HFFc6 (cell line): ENCODE measurements at regions not wholly inside any gene's neighbourhood (a gene's known extent, or its start where the extent isn't known, plus 50 kb on each side); places are given as distances from the start of the nearest gene placed in this dataset.

Experiments
- DNase-seq: peaks from one replicate; pipeline ENCODE4 v3.0.0-alpha.2; 2018
- H3K27ac Mint-ChIP-seq: 2 replicates; pipeline ENCODE4 v1.8.0; 2020; ENCODE audit warnings: mild to moderate bottlenecking, mixed read lengths
- H3K27me3 Mint-ChIP-seq: 2 replicates; pipeline ENCODE4 v1.8.0; 2021; ENCODE audit warnings: mild to moderate bottlenecking, moderate library complexity, mixed read lengths; ENCODE audit not compliant: insufficient read depth
- H3K36me3 Mint-ChIP-seq: 2 replicates; pipeline ENCODE4 v1.8.0; 2021; ENCODE audit warnings: low read depth, mixed read lengths
- H3K4me1 Mint-ChIP-seq: 2 replicates; pipeline ENCODE4 v1.8.0; 2020; ENCODE audit warnings: low read depth, mixed read lengths
- H3K4me3 Mint-ChIP-seq: 2 replicates; pipeline ENCODE4 v1.8.0; 2020; ENCODE audit warnings: mild to moderate bottlenecking, moderate library complexity, mixed read lengths
- H3K9me3 Mint-ChIP-seq: 2 replicates; pipeline ENCODE4 v1.8.0; 2020; ENCODE audit warnings: mild to moderate bottlenecking, mixed read lengths
- TF ChIP-seq, protein P1 (sequence below): fragments of 200-600 bp; sonication (generic); IDR thresholded peaks from 2 replicates; pipeline ENCODE4 v1.5.0; 2021; ENCODE audit warnings: antibody characterized with exemption, mild to moderate bottlenecking

DNA sequence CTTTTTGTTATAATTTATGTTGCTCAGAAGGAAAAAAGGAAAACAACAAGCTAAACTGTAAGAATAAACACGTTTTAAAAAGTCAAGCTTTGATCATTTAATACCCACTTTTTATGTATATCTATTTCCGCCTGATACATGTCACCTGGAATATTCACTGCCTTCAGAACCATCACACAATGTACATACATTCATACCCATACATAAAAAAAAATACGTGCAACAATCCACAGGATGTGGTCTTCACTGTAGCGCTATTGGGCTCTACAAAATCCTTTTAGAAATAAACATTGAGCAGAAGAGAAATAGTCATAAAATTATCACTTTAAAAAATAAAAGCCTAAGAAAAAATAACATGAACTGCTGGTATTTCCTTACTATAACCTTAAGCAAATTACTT is 1078.9 kb upstream of the LRRTM3 start:
- Mint-ChIP-seq H3K4me3 (no peak overlapping the region), H3K36me3 (no peaks in the 10 kb centered on the region), H3K27me3 (no peaks in the 10 kb centered on the region), H3K9me3 (peaks cover 36% of the 10 kb centered on the region), H3K4me1 (no peaks in the 10 kb centered on the region), H3K27ac (no peak overlapping the region)
- no peak for DNase-seq
- TF ChIP-seq, protein P1, sequence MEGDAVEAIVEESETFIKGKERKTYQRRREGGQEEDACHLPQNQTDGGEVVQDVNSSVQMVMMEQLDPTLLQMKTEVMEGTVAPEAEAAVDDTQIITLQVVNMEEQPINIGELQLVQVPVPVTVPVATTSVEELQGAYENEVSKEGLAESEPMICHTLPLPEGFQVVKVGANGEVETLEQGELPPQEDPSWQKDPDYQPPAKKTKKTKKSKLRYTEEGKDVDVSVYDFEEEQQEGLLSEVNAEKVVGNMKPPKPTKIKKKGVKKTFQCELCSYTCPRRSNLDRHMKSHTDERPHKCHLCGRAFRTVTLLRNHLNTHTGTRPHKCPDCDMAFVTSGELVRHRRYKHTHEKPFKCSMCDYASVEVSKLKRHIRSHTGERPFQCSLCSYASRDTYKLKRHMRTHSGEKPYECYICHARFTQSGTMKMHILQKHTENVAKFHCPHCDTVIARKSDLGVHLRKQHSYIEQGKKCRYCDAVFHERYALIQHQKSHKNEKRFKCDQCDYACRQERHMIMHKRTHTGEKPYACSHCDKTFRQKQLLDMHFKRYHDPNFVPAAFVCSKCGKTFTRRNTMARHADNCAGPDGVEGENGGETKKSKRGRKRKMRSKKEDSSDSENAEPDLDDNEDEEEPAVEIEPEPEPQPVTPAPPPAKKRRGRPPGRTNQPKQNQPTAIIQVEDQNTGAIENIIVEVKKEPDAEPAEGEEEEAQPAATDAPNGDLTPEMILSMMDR, result no peak

DNA sequence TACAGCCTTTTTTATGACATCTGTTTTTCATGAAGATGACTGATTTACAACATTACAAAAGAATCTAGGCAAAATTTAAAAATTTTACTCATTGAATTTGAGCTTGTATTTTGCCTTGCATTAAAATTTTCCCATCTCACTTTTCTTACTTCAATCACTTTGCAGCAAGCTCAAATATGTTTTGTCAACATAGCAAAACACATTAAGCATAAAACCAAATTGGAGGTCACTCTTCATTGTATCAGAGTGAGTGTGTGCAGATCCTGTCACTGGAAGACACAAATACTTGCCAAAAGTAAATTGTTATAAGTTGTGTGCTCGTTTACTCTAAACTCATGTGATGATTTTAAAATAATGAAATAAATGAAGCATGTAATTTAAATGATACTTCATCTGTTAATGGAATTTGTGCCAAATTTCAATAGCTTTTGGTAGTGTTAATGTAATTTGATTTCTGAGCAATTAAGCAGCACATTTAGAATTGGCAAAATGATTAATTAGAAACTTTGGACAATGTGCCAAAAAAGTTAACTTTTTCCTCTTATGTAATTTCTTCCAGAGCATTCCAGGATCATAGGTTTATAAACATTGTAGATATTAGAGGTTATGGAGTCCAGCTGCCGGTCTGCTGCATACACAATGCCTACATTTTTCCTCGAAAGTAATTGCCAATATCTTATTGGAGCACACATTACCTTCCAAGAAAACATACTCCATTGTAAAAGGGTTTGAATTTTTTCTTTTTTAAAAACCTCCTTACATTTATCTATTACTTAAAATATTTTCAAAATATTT is 1078.2 kb upstream of the LRRTM3 start:
- Mint-ChIP-seq H3K4me1 (no peaks in the 10 kb centered on the region), H3K4me3 (no peak overlapping the region), H3K27me3 (no peaks in the 10 kb centered on the region), H3K27ac (no peak overlapping the region), H3K9me3 (peaks cover 35% of the 10 kb centered on the region), H3K36me3 (no peaks in the 10 kb centered on the region)
- TF ChIP-seq, protein P1, result no peak
- DNase-seq, result no peak

DNA sequence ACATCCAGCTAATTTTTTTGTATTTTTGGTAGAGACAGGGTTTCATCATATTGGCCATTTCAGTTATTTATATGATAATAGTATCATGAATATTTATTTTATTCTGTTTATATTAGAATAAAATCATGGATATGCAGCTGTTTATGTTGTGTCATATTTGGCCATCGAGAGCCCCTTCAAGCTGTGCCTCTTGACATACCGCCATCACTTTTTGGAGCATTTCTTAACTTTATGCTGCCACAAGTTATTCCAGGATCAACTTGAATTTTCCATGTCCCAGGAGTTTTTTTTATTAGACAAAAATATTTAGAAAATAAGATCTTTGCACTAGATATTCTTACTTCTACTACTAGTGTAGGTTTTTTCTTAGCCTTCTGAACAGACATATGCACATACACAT is 1067.0 kb upstream of the LRRTM3 start:
- Mint-ChIP-seq H3K9me3 (peaks cover 31% of the 10 kb centered on the region), H3K27ac (no peak overlapping the region), H3K27me3 (no peaks in the 10 kb centered on the region), H3K36me3 (no peaks in the 10 kb centered on the region), H3K4me3 (no peak overlapping the region), H3K4me1 (no peaks in the 10 kb centered on the region)
- TF ChIP-seq, protein P1, result no peak
- DNase-seq, result no peak

DNA sequence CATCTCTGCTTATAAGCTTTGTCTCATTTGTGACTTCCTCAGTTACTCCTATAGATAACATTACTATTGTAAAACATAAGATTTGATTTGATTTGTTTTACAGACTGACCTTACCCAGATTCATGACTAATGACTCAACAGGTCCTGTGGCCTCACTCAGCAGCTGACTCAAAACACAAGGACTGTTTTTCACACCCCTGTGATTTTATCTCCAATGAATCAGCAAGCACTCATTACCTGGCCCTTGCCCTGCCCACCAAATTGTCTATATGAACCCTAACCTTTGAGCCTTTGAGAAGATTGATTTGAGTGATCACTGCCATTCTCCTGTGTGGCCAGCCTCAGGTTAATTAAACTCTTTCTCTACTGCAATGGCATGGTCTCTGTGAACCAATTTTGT is 1064.6 kb upstream of the LRRTM3 start:
- Mint-ChIP-seq H3K27me3 (no peaks in the 10 kb centered on the region), H3K27ac (no peak overlapping the region), H3K9me3 (peaks cover 35% of the 10 kb centered on the region), H3K36me3 (no peaks in the 10 kb centered on the region), H3K4me1 (no peaks in the 10 kb centered on the region), H3K4me3 (no peak overlapping the region)
- TF ChIP-seq, protein P1, result no peak
- no peak for DNase-seq
